Uterus (tissue), 2 donors: ENCODE measurements at regions not wholly inside any gene's neighbourhood (a gene's known extent, or its start where the extent isn't known, plus 50 kb on each side); places are given as distances from the start of the nearest gene placed in this dataset.
"Not testable (repeated sequence)": the region's sequence is repeated elsewhere in the genome, so short reads cannot be mapped to it uniquely, and the experiment has no call there.

Experiments
- POLR2A ChIP-seq, 2 donors: fragments of 450-650 bp; IDR thresholded peaks; one replicate each; pipeline ENCODE4 v1.6.1; 2016; ENCODE audit warnings: antibody characterized with exemption in 2 of 2, mild to moderate bottlenecking in 1 of 2, moderate library complexity in 1 of 2
- TF ChIP-seq, protein P1 (sequence below), 4 experiments: fragments of 200-600 bp in 2 of 4; fragments of 450-650 bp in 2 of 4; sonication (generic) in 2 of 4; IDR thresholded peaks; one replicate each; pipeline ENCODE4 v1.5.1; 2016 to 2019; ENCODE audit warnings: antibody characterized with exemption in 4 of 4, mild to moderate bottlenecking in 2 of 4, moderate library complexity in 1 of 4

DNA sequence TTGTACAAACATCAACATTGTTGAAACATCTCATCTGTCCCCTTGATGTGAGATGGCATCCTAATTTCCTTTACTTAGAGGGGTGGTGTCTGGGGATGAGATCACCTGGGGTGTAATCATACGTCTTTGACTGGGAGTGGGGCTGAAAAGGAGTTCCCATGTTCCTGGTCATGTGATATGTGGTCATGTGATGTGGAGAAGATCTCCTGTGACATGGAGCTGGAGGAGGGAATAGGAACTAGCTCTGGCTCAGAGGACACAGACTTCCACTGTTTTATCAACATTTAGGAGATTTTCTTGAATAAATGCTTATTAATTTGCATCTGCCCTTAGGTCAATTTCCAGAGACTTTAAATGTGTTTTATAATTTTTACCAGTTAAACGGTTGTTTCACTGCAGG is 868.6 kb upstream of the TPTE start:
- TF ChIP-seq POLR2A (IDR thresholded peaks at IDR 0.05) = not testable (repeated sequence)
- TF ChIP-seq, protein P1, sequence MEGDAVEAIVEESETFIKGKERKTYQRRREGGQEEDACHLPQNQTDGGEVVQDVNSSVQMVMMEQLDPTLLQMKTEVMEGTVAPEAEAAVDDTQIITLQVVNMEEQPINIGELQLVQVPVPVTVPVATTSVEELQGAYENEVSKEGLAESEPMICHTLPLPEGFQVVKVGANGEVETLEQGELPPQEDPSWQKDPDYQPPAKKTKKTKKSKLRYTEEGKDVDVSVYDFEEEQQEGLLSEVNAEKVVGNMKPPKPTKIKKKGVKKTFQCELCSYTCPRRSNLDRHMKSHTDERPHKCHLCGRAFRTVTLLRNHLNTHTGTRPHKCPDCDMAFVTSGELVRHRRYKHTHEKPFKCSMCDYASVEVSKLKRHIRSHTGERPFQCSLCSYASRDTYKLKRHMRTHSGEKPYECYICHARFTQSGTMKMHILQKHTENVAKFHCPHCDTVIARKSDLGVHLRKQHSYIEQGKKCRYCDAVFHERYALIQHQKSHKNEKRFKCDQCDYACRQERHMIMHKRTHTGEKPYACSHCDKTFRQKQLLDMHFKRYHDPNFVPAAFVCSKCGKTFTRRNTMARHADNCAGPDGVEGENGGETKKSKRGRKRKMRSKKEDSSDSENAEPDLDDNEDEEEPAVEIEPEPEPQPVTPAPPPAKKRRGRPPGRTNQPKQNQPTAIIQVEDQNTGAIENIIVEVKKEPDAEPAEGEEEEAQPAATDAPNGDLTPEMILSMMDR (IDR thresholded peaks at IDR 0.05) = not testable (repeated sequence)
